ENCODE measurements at regions not wholly inside any gene's neighbourhood (a gene's known extent, or its start where the extent isn't known, plus 50 kb on each side); places are given as distances from the start of the nearest gene placed in this dataset.

GRCh38 chr3:165538166-165538565 lies 299.1 kb downstream of the BCHE start:
- Histone ChIP-seq H3K4me2 (ENCODE audit: insufficient read depth, low read length) (no peak overlapping the region), H3K9me1 (ENCODE audit: control insufficient read depth, insufficient read depth, low read length) (no peaks in the 10 kb centered on the region), H3K9ac (ENCODE audit: insufficient read depth in 1 of 2, low read depth in 2 of 2, low read length in 2 of 2) (no peak overlapping the region), H3K27me3 (ENCODE audit: control insufficient read depth in 2 of 2, insufficient read depth in 2 of 2, low read length in 2 of 2) (no peaks in the 10 kb centered on the region), H2AFZ (ENCODE audit: low read depth, low read length) (no peak overlapping the region), H4K20me1 (replicated peaks; ENCODE audit: control insufficient read depth, insufficient read depth, low read length) (no peaks in the 10 kb centered on the region), H3K9me3 (replicated peaks; ENCODE audit: control insufficient read depth, insufficient read depth, low read depth, low read length) (no peaks in the 10 kb centered on the region), H3K27ac (ENCODE audit: extremely low read depth, low read depth, low read length) (no peak overlapping the region), H3K36me3 (ENCODE audit: control insufficient read depth, insufficient read depth, low read length) (no peaks in the 10 kb centered on the region), H3K4me1 (replicated peaks in 1 of 2; ENCODE audit: control insufficient read depth in 2 of 2, insufficient read depth in 2 of 2, low read length in 2 of 2) (no peaks in the 10 kb centered on the region), H3K4me3 (no peak overlapping the region), H3K79me2 (ENCODE audit: control insufficient read depth, insufficient read depth, low read length) (no peaks in the 10 kb centered on the region)
- no TSS peak for BruUV-seq (replicated peaks)
- ChIA-PET CTCF (ENCODE audit: low intra/inter-chr PET ratio) (no interaction called here), POLR2A (no interaction called here)
- intact Hi-C loops (cut with micrococcal nuclease) = no loop called here
- in situ Hi-C loops (cut with MboI) = no loop called here
- FAIRE-seq (no peak), ATAC-seq (no peak), DNase-seq (ENCODE audit: extremely low read depth in 1 of 4, low spot score in 3 of 4) (no peak)
- WGBS (ENCODE audit: insufficient coverage, low coverage, missing lambda C conversion rate) = 18% methylated on average over 2 of the region's 2 CpGs
- TF ChIP-seq DIDO1 (tag; IDR thresholded peaks at IDR 0.05; ENCODE audit: low read depth) (no peak), EHMT2 (IDR thresholded peaks at IDR 0.05) (no peak), CBFB (CRISPR knock-in tag; IDR thresholded peaks at IDR 0.05) (no peak), U2AF2 (optimal IDR thresholded peaks at IDR 0.05; ENCODE audit: low read depth, low read length) (no peak), GATAD2B (IDR thresholded peaks at IDR 0.05; ENCODE audit: borderline replicate concordance) (no peak), RB1 (IDR thresholded peaks at IDR 0.05; ENCODE audit: low read depth) (no peak), BRF2 (IDR thresholded peaks at IDR 0.05; ENCODE audit: borderline replicate concordance, insufficient read depth, insufficient read length) (no peak), FOXK2 (conservative IDR thresholded peaks at IDR 0.05 in 1 of 2, IDR thresholded peaks at IDR 0.05 in 1 of 2; ENCODE audit: low read depth in 2 of 2) (no peak), BHLHE40 (IDR thresholded peaks at IDR 0.05; ENCODE audit: low read length) (no peak)
